ENCODE measurements at regions not wholly inside any gene's neighbourhood (a gene's known extent, or its start where the extent isn't known, plus 50 kb on each side); places are given as distances from the start of the nearest gene placed in this dataset.

GRCh38 chr13:65860306-65860705 lies 1369.8 kb downstream of the PCDH9 start:
- TF ChIP-seq CTCF (IDR thresholded peaks at IDR 0.05; ENCODE audit: insufficient read depth, low read depth, low read length) (no peak), EZH2 (IDR thresholded peaks at IDR 0.05; ENCODE audit: insufficient read depth, low read length) (no peak)

Measured in astrocyte (in vitro differentiated cells and primary cell).